H1 (cell line): ENCODE measurements at regions not wholly inside any gene's neighbourhood (a gene's known extent, or its start where the extent isn't known, plus 50 kb on each side); places are given as distances from the start of the nearest gene placed in this dataset.

Source experiments
- CTCF ChIA-PET: fragments of 300-600 bp; sonication (Branson Sonifier 250); formaldehyde crosslinking; loops from one replicate; lab custom pipeline; 2021; ENCODE audit not compliant: partially characterized antibody; lab: Charles Lee
- POLR2A ChIA-PET: fragments of 300-600 bp; sonication (Branson Sonifier 250); formaldehyde crosslinking; loops from one replicate; lab custom pipeline; 2021; ENCODE audit warnings: inconsistent platforms; ENCODE audit not compliant: partially characterized antibody; lab: Charles Lee
- DNase-seq, 2 experiments: peaks; one replicate each; pipeline versions ENCODE4 v3.0.0 to v3.0.0-alpha.2; 2010 to 2022; ENCODE audit warnings: low spot score in 2 of 2, low read depth in 1 of 2, mixed read lengths in 1 of 2
- FAIRE-seq: peaks from 2 replicates; lab custom pipeline; 2011; peaks lifted over from hg19 to GRCh38; lab: Jason Lieb, UNC
- H2AFZ ChIP-seq: 2 replicates; pipeline ENCODE4 v1.8.1; 2012; ENCODE audit warnings: low read length, inconsistent platforms
- H2AK5ac ChIP-seq: 2 replicates; pipeline ENCODE4 v1.6.1; 2013; ENCODE audit warnings: low read depth, low read length
- H2BK120ac ChIP-seq: replicated peaks from 2 replicates; pipeline ENCODE3; 2013; ENCODE audit warnings: low read depth, low read length, inconsistent platforms
- H2BK12ac ChIP-seq: 2 replicates; pipeline ENCODE4 v1.6.1; 2013; ENCODE audit warnings: low read depth, low read length
- H2BK15ac ChIP-seq: 2 replicates; pipeline ENCODE4 v1.6.1; 2013; ENCODE audit warnings: low read length
- H2BK20ac ChIP-seq: 2 replicates; pipeline ENCODE4 v1.6.1; 2013; ENCODE audit warnings: low read length
- H2BK5ac ChIP-seq: 2 replicates; pipeline ENCODE4 v1.6.1; 2013; ENCODE audit warnings: low read depth, low read length
- H3K14ac ChIP-seq: 2 replicates; pipeline ENCODE4 v1.6.1; 2013; ENCODE audit warnings: inconsistent platforms; ENCODE audit not compliant: insufficient read length
- H3K18ac ChIP-seq: 2 replicates; pipeline ENCODE4 v1.6.1; 2013; ENCODE audit warnings: low read length; ENCODE audit errors: extremely low read depth
- H3K23ac ChIP-seq: 2 replicates; pipeline ENCODE4 v1.6.1; 2013; ENCODE audit warnings: inconsistent platforms; ENCODE audit not compliant: insufficient read length
- H3K23me2 ChIP-seq: 2 replicates; pipeline ENCODE4 v1.6.1; 2013; ENCODE audit warnings: low read depth, low read length
- H3K27ac ChIP-seq: 2 replicates; pipeline ENCODE4 v1.6.1; 2011; ENCODE audit warnings: low read depth, low read length, inconsistent platforms
- H3K27me3 ChIP-seq, 4 experiments: replicated peaks in 1 of 4; 1 replicate in 1 of 4; 2 replicates in 3 of 4; pipeline versions ENCODE4 v1.6.1 to v1.8.1; 2011 to 2013; ENCODE audit warnings: low read length in 3 of 4, mild to moderate bottlenecking in 3 of 4, inconsistent platforms in 2 of 4, mixed read lengths in 2 of 4, moderate library complexity in 1 of 4; ENCODE audit not compliant: control insufficient read depth in 3 of 4, insufficient read depth in 3 of 4; ENCODE audit errors: extremely low read depth in 1 of 4
- H3K36me3 ChIP-seq, 4 experiments: 2 replicates each; pipeline versions ENCODE4 v1.6.1 to v1.8.1; 2011 to 2013; ENCODE audit warnings: mild to moderate bottlenecking in 4 of 4, low read length in 3 of 4, moderate library complexity in 2 of 4, control low read depth in 1 of 4, inconsistent platforms in 1 of 4; ENCODE audit not compliant: insufficient read depth in 4 of 4, control insufficient read depth in 2 of 4
- H3K4ac ChIP-seq: replicated peaks from 2 replicates; pipeline ENCODE3; 2013; ENCODE audit warnings: low read length, low read depth, mixed read lengths, inconsistent platforms; ENCODE audit not compliant: insufficient read length
- H3K4me1 ChIP-seq, 4 experiments: replicated peaks in 1 of 4; 1 replicate in 1 of 4; 2 replicates in 3 of 4; pipeline versions ENCODE4 v1.6.1 to v1.8.1; 2011 to 2013; ENCODE audit warnings: low read length in 3 of 4, inconsistent platforms in 2 of 4, mixed read lengths in 1 of 4; ENCODE audit not compliant: insufficient read depth in 4 of 4, control insufficient read depth in 3 of 4
- H3K4me2 ChIP-seq, 2 experiments: 2 replicates each; pipeline versions ENCODE4 v1.6.1 to v1.8.1; 2011 to 2013; ENCODE audit warnings: low read depth in 2 of 2, low read length in 2 of 2, control low read depth in 1 of 2, inconsistent platforms in 1 of 2, mild to moderate bottlenecking in 1 of 2; ENCODE audit not compliant: insufficient read depth in 1 of 2
- H3K4me3 ChIP-seq, 4 experiments: fragments of 200-600, 300-600 bp in 1 of 4; sonication (generic), shearing (Covaris generic), sonication (Bioruptor Twin) in 1 of 4; 2 replicates each; pipeline versions ENCODE4 v1.5.1 to v1.8.1; 2011 to 2016; ENCODE audit warnings: low read length in 4 of 4, low read depth in 3 of 4, control low read depth in 2 of 4, inconsistent platforms in 2 of 4, mild to moderate bottlenecking in 2 of 4, mixed read lengths in 1 of 4, moderate library complexity in 1 of 4; ENCODE audit not compliant: insufficient read depth in 2 of 4; ENCODE audit errors: extremely low read depth in 1 of 4
- H3K56ac ChIP-seq: replicated peaks from 2 replicates; pipeline ENCODE3; 2013; ENCODE audit warnings: low read depth, mild to moderate bottlenecking, mixed read lengths, low read length, inconsistent platforms; ENCODE audit not compliant: insufficient read length
- H3K79me1 ChIP-seq: 2 replicates; pipeline ENCODE4 v1.6.1; 2013; ENCODE audit warnings: low read depth, low read length, control low read depth
- H3K79me2 ChIP-seq, 2 experiments: 2 replicates each; pipeline versions ENCODE4 v1.6.1 to v1.8.1; 2012 to 2013; ENCODE audit warnings: low read length in 2 of 2, mild to moderate bottlenecking in 2 of 2, inconsistent platforms in 1 of 2; ENCODE audit not compliant: insufficient read depth in 2 of 2, control insufficient read depth in 1 of 2
- H3K9ac ChIP-seq, 4 experiments: replicated peaks in 1 of 4; 1 replicate in 1 of 4; 2 replicates in 3 of 4; pipeline versions ENCODE4 v1.6.1 to v1.8.1; 2011 to 2013; ENCODE audit warnings: low read depth in 3 of 4, low read length in 3 of 4, control low read depth in 2 of 4, mild to moderate bottlenecking in 2 of 4, moderate library complexity in 2 of 4, inconsistent platforms in 1 of 4; ENCODE audit errors: extremely low read depth in 1 of 4
- H3K9me3 ChIP-seq, 2 experiments: 2 replicates each; pipeline versions ENCODE4 v1.6.1 to v1.8.1; 2012 to 2013; ENCODE audit warnings: mild to moderate bottlenecking in 2 of 2, moderate library complexity in 2 of 2, control low read depth in 1 of 2, inconsistent platforms in 1 of 2, low read depth in 1 of 2, low read length in 1 of 2, mixed read lengths in 1 of 2; ENCODE audit not compliant: insufficient read depth in 2 of 2
- H4K20me1 ChIP-seq, 2 experiments: replicated peaks in 1 of 2; 2 replicates each; pipeline versions ENCODE3 to v1.8.1; 2011 to 2013; ENCODE audit warnings: inconsistent platforms in 2 of 2, low read length in 2 of 2, mild to moderate bottlenecking in 1 of 2; ENCODE audit not compliant: insufficient read depth in 2 of 2, control insufficient read depth in 1 of 2
- H4K5ac ChIP-seq: 2 replicates; pipeline ENCODE4 v1.6.1; 2013; ENCODE audit warnings: low read length, low read depth, mixed read lengths, inconsistent platforms; ENCODE audit not compliant: insufficient read length
- H4K8ac ChIP-seq: 2 replicates; pipeline ENCODE4 v1.8.0; 2013; ENCODE audit warnings: mild to moderate bottlenecking, moderate library complexity, low read length, inconsistent platforms; ENCODE audit not compliant: insufficient read depth; ENCODE audit errors: extremely low read depth
- H4K91ac ChIP-seq: replicated peaks from 2 replicates; pipeline ENCODE3; 2013; ENCODE audit warnings: low read length, mixed read lengths, inconsistent platforms; ENCODE audit not compliant: insufficient read length
- BRCA1 ChIP-seq: IDR thresholded peaks from 2 replicates; pipeline ENCODE4 v1.6.1; 2012; ENCODE audit warnings: low read depth, low read length, improper control_type of control experiment
- CBX5 ChIP-seq: fragments of 300-800, 300-1000 bp; sonication (generic); IDR thresholded peaks from 2 replicates; pipeline ENCODE4 v1.7.1; 2016; ENCODE audit warnings: antibody characterized with exemption, low read length, low read depth
- EP300 ChIP-seq, 2 experiments: IDR thresholded peaks; 1 replicate in 1 of 2; 2 replicates in 1 of 2; pipeline ENCODE4 v1.6.1; 2011 to 2012; ENCODE audit warnings: low read depth in 2 of 2, low read length in 2 of 2, mild to moderate bottlenecking in 2 of 2, borderline replicate concordance in 1 of 2, inconsistent platforms in 1 of 2, moderate library complexity in 1 of 2
- EZH2 ChIP-seq: fragments of 200-600 bp; sonication (generic); IDR thresholded peaks from 2 replicates; pipeline ENCODE4 v1.7.1; 2012; ENCODE audit warnings: low read depth, mild to moderate bottlenecking, moderate library complexity, low read length, inconsistent platforms; ENCODE audit not compliant: severe bottlenecking
- JUN ChIP-seq: IDR thresholded peaks from 2 replicates; pipeline ENCODE4 v1.6.1; 2011; ENCODE audit warnings: low read depth, mild to moderate bottlenecking, improper control_type of control experiment, low read length
- JUND ChIP-seq: IDR thresholded peaks from 2 replicates; pipeline ENCODE4 v1.6.1; 2011; ENCODE audit warnings: mild to moderate bottlenecking, improper control_type of control experiment, low read length
- MAFK ChIP-seq: IDR thresholded peaks from 2 replicates; pipeline ENCODE4 v1.6.1; 2012; ENCODE audit warnings: low read depth, mild to moderate bottlenecking, improper control_type of control experiment, low read length
- RNF2 ChIP-seq: fragments of 200-900, 300-1000 bp; sonication (generic); IDR thresholded peaks from 2 replicates; pipeline ENCODE4 v1.7.1; 2016; ENCODE audit warnings: borderline replicate concordance, low read depth, mild to moderate bottlenecking, antibody characterized with exemption, low read length; ENCODE audit not compliant: poor library complexity, severe bottlenecking; ENCODE audit errors: missing control alignments
- SIN3A ChIP-seq, 2 experiments: IDR thresholded peaks in 1 of 2; conservative IDR thresholded peaks in 1 of 2; 2 replicates each; pipeline ENCODE4 v1.6.1; 2011 to 2012; ENCODE audit warnings: low read length in 2 of 2, improper control_type of control experiment in 1 of 2, low read depth in 1 of 2, mild to moderate bottlenecking in 1 of 2
- TAF1 ChIP-seq: IDR thresholded peaks from 2 replicates; pipeline ENCODE4 v1.6.1; 2011; ENCODE audit warnings: mild to moderate bottlenecking, low read depth, low read length
- TEAD4 ChIP-seq: IDR thresholded peaks from 2 replicates; pipeline ENCODE4 v1.6.1; 2012; ENCODE audit warnings: low read depth, low read length, inconsistent platforms, mixed read lengths
- USF2 ChIP-seq: IDR thresholded peaks from 2 replicates; pipeline ENCODE4 v1.6.1; 2011; ENCODE audit warnings: low read length, improper control_type of control experiment
- ZNF274 ChIP-seq: IDR thresholded peaks from 2 replicates; pipeline ENCODE4 v1.7.0; 2012; ENCODE audit warnings: low read length, borderline replicate concordance; ENCODE audit errors: extremely low read depth
- WGBS, 2 experiments: shearing (Covaris generic) in 1 of 2; methylation state at CpG; one replicate each; pipeline versions ENCODE4 v1.1.6 to v1.1.7; 2013 to 2015; ENCODE audit warnings: low lambda C conversion rate in 2 of 2, mixed read lengths in 2 of 2, inconsistent platforms in 1 of 2, low coverage in 1 of 2, missing lambda C conversion rate in 1 of 2; ENCODE audit not compliant: insufficient replicate concordance in 2 of 2, insufficient coverage in 1 of 2, insufficient read length in 1 of 2; ENCODE audit errors: extremely low coverage in 1 of 2, missing lambda C conversion rate in 1 of 2; 5-methylcytosine and 5-hydroxymethylcytosine counted together

GRCh38 chr4:18981234-18981615 is 959.7 kb upstream of the LCORL start:
- H3K36me3 ChIP-seq, result no peaks in the 10 kb centered on the region
- H3K4me1 ChIP-seq, result no peaks in the 10 kb centered on the region
- WGBS, 2 experiments, result 93% methylated on average over 4 of the region's 4 CpGs; no CpG with 5 or more reads in 1 of the 2 experiments
- no peak overlapping the region for H4K8ac ChIP-seq
- POLR2A ChIA-PET, result no interaction called here
- H3K79me2 ChIP-seq, result no peaks in the 10 kb centered on the region
- no peak overlapping the region for H2BK12ac ChIP-seq
- H3K27ac ChIP-seq, result no peak overlapping the region
- H3K4me2 ChIP-seq, result no peak overlapping the region
- 0 out of 2 replicates have a peak overlapping the region, but pooled peaks have one; percentile 13 for H2BK20ac ChIP-seq
- no peak overlapping the region for H3K14ac ChIP-seq
- H3K79me1 ChIP-seq, result no peaks in the 10 kb centered on the region
- no peak overlapping the region for H2AFZ ChIP-seq
- CTCF ChIA-PET, result no interaction called here
- no peaks in the 10 kb centered on the region for H3K27me3 ChIP-seq
- no peak overlapping the region for H3K23ac ChIP-seq
- H4K91ac ChIP-seq, result no peak overlapping the region
- no peak overlapping the region for H3K56ac ChIP-seq
- no peak overlapping the region for H3K4me3 ChIP-seq
- no peak overlapping the region for H3K4ac ChIP-seq
- H3K9me3 ChIP-seq, result no peaks in the 10 kb centered on the region
- no peak overlapping the region for H2BK120ac ChIP-seq
- no peak overlapping the region for H3K9ac ChIP-seq
- H4K20me1 ChIP-seq, result no peaks in the 10 kb centered on the region
- 0 out of 2 replicates have a peak overlapping the region, but pooled peaks have one; percentile 63 for H2BK15ac ChIP-seq
- DNase-seq (no peak), FAIRE-seq (no peak)
- no peak overlapping the region for H2BK5ac ChIP-seq
- no peak overlapping the region for H3K18ac ChIP-seq
- H4K5ac ChIP-seq, result no peak overlapping the region
- H2AK5ac ChIP-seq, result no peak overlapping the region
- no peaks in the 10 kb centered on the region for H3K23me2 ChIP-seq
- TF ChIP-seq EP300 (IDR thresholded peaks at IDR 0.05; ENCODE audit: borderline replicate concordance in 1 of 2, low read depth in 2 of 2, low read length in 2 of 2) (no peak), TAF1 (no peak), CBX5 (no peak), ZNF274 (no peak), BRCA1 (no peak), EZH2 (no peak), JUN (no peak), USF2 (no peak), RNF2 (no peak), SIN3A (conservative IDR thresholded peaks at IDR 0.05 in 1 of 2, IDR thresholded peaks at IDR 0.05 in 1 of 2; ENCODE audit: low read depth in 1 of 2, low read length in 2 of 2) (no peak), MAFK (no peak), TEAD4 (no peak), JUND (no peak)
